HUDEP-2 (cell line): ENCODE measurements at regions not wholly inside any gene's neighbourhood (a gene's known extent, or its start where the extent isn't known, plus 50 kb on each side); places are given as distances from the start of the nearest gene placed in this dataset.

Experiments
- DNase-seq, 76 experiments: peaks; one replicate each; lab custom pipeline; 2025; ENCODE audit not compliant: unreplicated experiment in 76 of 76; lab: John Stamatoyannopoulos, UW

- no peak for DNase-seq
These were observed 63.5 kb downstream of the PCDH18 start for GRCh38 chr4:137468836-137469235.

DNA sequence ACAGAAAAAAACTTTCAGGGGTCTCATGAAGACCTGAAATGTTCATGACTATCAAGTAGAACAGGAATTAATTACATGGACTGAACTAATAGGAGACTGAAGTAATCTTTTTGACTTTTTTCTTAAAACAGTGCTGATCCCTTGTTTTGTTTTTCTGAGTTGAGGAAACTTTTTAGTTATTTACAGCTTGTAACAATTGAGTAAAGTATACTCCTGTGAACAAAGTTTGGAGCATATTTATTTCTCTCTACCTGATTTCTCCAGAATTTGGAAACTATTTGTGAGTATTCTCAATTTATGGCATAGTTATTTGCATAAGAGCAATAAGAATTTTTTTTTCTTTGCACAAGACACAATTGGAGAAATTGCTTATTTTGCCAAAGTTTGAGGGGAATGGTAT lies 64.8 kb downstream of the PCDH18 start:
- DNase-seq = no peak

GRCh38 chr4:137463377-137464003 lies 68.8 kb downstream of the PCDH18 start:
- no peak for DNase-seq

GRCh38 chr4:137455647-137456321 lies 76.5 kb downstream of the PCDH18 start:
- no peak for DNase-seq

- no peak for DNase-seq
These were observed 77.5 kb downstream of the PCDH18 start for GRCh38 chr4:137454767-137455166.

GRCh38 chr4:137452799-137453198 lies 79.5 kb downstream of the PCDH18 start:
- DNase-seq = no peak

- DNase-seq = no peak
These were observed 81.0 kb downstream of the PCDH18 start for GRCh38 chr4:137451172-137451825.

- DNase-seq = no peak
These were observed 83.9 kb downstream of the PCDH18 start for GRCh38 chr4:137448402-137448801.

GRCh38 chr4:137446071-137446470 lies 86.2 kb downstream of the PCDH18 start:
- DNase-seq = no peak

DNA sequence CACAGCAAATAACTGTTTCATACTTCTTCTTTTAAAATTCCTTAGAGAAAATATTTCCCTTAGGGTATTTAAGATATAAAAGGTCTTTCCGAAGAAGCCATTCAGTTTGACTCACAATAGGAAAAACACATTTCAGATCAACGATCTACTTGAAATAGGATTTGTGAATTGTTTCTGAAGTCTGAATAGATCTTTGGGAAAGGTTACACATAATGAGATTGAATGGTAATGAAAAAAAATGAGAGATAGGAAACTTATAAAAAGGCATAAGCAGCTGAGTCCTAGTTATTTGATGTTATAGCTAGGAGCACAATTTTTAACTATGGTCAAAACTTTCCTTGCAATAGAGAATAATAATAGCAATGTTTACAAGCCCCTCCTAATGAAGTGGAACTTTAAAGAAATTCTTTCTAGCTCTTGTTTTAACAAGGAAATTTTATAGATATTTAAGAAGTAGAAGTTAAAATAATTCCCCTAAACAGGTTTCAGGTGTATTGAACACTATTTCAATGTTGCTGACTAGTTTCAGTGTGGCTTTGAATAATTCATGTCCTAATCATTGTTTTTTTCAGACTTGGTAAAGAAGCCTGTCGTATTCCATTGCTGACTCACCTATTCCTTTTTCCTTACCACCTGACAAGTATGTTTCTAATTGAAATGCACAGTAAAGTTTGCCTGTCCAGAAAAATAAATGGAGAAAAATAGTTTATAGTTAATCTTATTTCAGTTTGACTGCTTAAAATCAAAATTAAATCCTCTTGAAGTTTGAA lies 89.1 kb downstream of the PCDH18 start:
- no peak for DNase-seq

- no peak for DNase-seq
These were observed 99.6 kb downstream of the PCDH18 start for GRCh38 chr4:137432446-137433311.

DNA sequence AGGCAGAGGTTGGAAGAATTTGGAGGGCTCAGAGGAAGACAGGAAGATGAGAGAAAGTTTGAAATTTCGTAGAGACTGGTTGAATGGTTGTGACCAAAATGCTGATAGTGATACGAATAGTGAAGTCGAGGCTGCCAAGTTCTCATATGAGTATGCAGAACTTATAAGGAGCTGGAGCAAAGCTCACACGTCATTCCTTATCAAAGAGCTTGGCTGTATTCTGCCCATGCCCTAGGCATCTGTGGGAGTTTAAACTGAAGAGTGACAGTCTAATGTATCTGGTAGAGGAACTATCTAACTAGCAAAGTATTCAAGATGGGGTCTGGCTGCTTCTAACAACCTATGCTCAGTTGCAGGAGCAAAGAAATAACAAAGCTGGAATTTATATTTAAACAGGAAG lies 102.1 kb downstream of the PCDH18 start:
- DNase-seq = no peak

DNA sequence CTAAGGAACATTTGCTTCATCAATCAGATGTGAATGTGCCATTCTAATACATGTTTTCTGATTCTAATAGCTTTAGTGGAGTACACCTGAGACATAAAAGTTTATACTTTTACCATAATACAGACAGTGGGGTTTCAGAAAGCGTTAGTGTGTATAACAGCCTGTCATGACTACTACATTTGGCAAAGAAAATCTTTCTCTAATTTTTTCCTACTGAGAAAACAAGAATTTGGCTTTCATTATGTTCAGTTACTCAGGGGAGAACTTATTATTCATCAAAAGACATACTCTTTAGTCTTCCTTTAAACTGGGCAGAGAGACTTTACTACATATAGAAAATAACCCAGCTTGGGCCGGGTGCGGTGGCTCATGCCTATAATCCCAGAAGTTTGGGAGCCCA lies 104.9 kb downstream of the PCDH18 start:
- no peak for DNase-seq

- no peak for DNase-seq
These were observed 107.0 kb downstream of the PCDH18 start for GRCh38 chr4:137425281-137425680.

- DNase-seq = no peak
These were observed 109.6 kb downstream of the PCDH18 start for GRCh38 chr4:137422666-137423065.

DNA sequence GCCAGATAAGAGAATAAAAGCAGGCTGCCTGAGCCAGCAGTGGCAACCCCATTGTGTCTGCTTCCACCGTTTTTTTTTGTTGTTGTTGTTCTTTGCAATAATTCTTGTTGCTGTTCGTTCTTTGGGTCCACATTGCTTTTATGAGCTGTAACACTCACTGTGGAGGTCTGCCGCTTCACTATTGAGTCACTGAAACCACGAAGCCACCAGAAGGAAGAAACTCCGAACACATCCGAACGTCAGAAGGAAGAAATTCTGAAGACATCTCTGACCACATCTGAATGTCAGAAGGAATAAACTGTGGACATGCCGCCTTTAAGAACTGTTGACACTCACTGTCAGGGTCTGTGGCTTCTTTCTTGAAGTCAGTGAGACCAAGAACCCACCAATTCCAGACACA lies 110.5 kb downstream of the PCDH18 start:
- DNase-seq = no peak

GRCh38 chr4:137420901-137421396 lies 111.3 kb downstream of the PCDH18 start:
- no peak for DNase-seq

DNA sequence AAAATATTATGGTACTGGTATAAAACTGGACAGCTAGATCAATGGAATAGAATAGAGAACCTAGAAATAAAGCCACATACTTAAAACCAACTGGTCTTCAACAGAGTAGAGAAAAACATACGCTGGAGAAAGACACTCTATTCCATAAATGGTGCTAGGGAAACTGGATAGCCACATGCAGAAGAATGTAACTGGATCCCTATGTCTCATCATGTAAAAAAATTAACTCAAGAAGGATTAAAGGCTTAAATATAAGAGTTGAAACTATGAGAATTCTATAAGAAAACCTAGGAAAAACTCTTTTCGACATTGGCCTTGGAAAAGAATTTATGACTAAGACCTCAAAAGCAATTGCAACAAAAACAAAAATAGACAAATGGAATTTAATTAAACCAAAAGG lies 114.6 kb downstream of the PCDH18 start:
- no peak for DNase-seq

DNA sequence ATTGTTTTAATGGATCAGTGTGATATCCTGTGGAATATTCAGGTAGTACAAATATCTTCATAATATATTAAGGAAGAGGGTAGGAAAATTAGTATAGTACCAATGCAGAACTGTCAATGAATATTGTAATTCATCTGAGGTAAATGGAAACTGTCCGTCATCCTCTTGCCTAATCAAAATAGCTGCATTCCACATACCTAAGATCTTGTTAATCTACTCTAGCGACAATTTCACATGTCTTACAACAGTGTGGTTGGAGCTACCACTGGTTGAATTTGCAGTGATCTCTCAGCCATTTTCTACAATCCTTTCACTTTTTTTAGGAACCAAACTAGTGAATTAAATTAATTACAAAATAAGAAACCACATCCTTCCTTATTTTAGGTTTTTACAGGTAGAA lies 117.5 kb downstream of the PCDH18 start:
- DNase-seq = no peak

DNA sequence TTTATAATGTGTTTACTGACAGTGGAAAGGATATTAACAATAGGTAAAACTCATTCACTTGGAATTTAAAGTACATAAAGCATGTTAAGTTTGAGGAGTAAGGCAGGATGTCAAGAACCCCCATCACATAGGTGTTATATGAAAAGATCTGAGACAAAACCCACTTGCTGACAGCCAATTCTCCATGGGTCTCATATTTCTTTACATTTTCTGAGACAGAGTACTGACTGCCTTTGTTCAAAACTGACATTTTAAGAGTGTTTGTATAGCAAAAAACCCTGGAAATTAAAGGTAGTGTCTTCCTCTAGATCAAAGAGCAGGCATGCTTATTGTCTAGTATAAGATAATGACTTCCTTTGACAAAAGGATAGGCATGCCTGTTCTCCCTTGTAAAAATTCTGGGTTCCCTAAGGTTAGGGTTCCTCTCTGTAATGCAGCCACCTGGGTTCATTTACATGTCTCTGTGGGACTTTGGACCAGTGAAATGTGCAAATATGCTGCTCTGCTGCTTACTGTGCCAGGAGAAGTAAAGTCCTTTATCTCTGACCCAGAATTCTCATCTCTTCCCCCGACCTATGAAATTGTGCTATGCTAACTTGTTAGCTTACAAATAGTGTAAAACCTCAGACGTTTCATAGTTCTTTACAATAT lies 123.6 kb downstream of the PCDH18 start:
- no peak for DNase-seq
